ENCODE measurements at regions not wholly inside any gene's neighbourhood (a gene's known extent, or its start where the extent isn't known, plus 50 kb on each side); places are given as distances from the start of the nearest gene placed in this dataset.

DNA sequence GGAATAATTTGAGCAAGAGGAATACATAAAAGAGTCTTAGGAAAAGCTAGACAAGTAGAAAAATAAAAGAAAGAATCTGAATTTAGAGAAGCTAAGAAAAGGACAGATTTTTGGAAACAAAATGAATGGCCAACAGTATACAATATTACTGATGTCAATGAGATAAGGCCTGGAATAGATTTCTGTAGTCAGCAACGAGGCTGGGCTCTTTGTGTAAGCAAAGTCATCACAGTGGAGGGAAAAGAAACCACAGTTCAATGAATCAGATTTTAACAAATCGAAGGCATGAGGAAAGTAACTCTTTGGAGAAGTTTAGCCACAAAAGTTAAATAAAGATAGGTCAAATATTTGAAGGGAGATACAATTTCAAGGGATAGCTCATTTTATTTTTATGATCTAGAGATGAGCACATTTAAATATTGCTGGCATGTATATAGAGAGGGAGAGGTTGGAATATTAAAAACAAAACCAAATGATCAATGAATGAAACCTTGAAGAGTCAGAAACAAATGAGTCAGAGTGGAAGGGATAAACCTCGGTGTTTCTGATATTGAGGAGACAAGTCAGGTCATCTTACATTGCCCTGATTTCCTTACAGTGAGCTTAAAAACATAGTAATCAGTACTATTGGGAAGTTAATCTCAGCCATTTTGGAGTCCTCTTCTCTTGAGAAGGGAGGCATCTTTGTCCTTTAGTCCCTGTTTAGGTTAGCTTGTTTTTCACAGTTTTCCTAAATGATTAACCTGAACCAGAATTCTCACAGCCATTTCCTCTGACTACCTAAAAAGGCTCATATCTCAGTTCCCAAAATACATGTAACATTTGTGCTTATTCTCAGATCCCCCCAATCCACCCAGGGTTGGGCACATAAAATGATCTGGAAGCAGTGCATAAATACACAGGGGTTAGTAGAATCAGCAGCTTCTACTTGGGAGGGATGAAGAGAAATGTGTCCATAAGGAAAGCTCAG is 620.0 kb upstream of the B3GALT2 start:
- DNase-seq = no peak

- no peak for DNase-seq
These were observed 613.7 kb upstream of the B3GALT2 start for GRCh38 chr1:193799948-193800690.

- DNase-seq = no peak
These were observed 613.0 kb upstream of the B3GALT2 start for GRCh38 chr1:193799371-193799770.

DNA sequence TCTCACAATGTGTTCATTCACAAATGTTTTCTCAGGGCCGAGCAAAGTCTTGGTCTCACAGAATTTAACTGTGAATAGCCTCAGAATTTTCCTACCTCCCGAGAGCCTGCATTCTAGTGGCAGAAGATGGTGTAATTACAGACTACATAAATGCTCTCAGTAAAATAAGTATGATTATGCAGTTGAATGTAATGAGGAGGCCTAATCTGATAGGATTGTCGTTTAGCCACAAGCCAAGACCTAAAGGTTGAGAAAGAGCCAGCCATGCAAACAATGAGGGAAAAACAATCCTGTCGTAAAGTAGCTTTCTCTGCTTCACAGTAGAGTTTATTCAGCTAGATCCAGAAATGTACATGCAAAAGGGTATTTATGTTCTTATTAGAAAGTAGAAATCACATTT is 607.8 kb upstream of the B3GALT2 start:
- DNase-seq = no peak

DNA sequence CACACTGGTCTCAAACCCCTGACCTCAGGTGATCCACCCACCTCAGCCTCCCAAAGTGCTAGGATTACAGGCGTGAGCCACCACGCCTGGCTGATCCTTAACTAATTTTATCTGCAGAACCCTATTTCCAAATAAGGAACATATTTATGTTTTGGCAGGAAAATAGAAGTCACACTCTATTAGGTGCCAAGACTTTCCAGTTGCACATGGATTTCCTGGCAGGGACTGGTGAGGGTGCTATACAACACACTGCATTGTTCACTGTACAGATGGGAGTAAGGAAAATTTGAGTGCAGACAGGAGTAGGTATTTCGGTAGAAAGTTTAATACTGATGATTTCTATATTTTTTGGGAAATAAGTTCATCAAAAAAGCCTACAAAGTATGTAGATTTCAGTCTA is 605.3 kb upstream of the B3GALT2 start:
- DNase-seq = no peak

DNA sequence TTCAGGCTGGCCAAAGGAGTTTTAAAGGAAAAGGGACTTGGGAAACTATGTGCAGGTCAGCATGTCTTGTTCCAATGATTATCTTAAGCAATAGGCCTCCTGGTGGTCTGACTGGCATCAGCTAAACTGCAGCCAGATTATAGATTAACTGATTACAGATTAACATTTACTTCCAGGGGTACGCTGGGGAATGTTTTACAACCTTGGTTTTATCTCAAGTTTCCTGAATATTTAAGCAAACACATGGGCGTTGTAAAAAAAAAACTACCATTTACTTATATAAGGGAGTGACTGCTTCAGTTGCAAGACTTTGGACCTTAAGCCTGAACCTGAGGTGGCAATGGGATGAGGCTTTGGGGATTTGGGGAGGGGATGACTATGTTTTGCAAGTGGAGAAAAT is 600.6 kb upstream of the B3GALT2 start:
- no peak for DNase-seq

- no peak for DNase-seq
These were observed 599.5 kb upstream of the B3GALT2 start for GRCh38 chr1:193785850-193786420.

DNA sequence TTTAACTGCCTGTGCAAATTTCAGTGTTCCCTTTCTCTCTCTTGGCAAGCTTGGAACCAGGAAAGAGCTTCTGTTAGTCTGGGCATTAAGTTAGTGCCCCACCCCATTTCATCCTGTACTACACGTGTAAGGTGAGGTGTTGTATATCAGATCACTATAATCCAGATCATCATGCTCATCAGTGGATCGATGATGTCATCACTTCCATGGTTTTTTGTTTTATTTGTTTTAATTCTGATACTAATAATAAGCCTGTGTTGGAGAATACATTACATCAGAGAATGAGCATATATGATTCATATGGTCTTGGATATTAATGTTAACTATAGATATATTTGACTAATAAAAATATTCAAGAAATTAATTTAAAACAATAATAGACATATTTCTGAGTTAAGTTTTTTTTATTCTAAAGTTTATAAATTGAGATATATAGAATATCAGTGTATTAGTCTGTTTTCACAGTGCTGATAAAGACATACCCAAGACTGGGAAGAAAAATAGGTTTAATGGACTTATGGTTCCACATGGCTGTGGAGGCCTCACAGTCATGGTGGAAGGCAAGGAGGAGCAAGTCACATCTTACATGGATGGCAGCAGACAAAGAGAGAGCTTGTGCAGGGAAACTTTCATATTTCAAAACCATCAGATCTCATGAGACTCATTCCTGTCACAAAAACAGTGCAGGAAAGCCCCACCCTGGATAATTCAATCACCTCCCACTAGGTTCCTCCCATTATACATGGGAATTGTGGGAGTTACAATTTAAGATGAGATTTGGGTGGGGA is 588.3 kb upstream of the B3GALT2 start:
- DNase-seq = no peak

GRCh38 chr1:193771596-193771995 is 585.2 kb upstream of the B3GALT2 start:
- DNase-seq = no peak

GRCh38 chr1:193769651-193770050 is 583.2 kb upstream of the B3GALT2 start:
- no peak for DNase-seq

- DNase-seq = no peak
These were observed 581.5 kb upstream of the B3GALT2 start for GRCh38 chr1:193767886-193768285.

GRCh38 chr1:193766329-193766728 is 579.9 kb upstream of the B3GALT2 start:
- no peak for DNase-seq

GRCh38 chr1:193763266-193763665 is 576.9 kb upstream of the B3GALT2 start:
- DNase-seq = no peak

- DNase-seq = no peak
These were observed 575.8 kb upstream of the B3GALT2 start for GRCh38 chr1:193762236-193762635.

DNA sequence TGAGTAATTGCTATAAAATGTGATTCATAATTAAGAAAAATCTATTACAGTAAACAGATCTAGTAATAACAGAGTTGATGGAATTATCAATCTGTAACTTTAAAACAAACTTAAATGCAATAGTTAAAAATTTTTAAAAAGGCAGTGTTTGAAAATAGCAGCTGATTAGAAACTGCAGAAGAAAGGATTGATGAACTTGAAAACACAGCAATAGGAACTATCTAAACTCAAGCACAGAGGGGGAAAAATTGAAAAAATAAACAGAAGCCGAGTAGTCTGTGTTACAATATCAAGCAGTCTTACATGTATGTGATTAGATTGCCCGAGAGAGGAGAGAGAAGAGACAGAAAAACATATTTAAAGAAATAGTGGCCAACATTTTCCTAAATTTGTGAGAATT is 569.0 kb upstream of the B3GALT2 start:
- DNase-seq = no peak

DNA sequence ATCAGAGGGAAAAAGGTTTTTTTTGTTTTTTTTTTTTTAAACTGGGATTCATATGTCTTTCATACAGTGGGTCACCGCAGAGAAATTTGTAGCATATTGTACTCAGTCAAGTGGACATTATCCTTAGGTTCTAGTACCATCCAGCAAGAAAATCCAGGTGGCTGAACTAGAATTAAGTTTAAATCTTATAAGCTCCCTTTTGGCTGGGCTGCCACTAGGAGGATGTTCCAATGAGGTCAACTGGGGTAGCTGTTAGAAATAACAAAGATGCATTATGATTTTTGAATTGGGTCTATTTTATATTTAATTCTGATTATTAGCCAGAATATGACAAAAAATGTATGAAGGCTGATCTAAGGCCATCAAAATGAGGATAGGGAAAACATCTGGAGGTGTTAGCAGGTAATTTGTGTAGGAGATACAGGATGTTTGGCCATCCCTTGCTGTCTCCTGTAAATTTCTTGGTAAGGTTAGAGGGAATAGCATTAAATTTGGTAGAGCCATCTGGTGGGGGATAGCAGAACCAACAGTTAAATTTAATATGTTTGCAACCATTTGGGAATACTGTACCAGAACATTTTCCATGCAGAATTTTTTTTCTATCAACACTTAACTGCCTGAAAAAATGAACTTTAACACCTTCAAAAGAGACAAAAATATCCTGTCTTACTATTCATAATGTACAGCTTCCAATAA is 568.5 kb upstream of the B3GALT2 start:
- DNase-seq = no peak

DNA sequence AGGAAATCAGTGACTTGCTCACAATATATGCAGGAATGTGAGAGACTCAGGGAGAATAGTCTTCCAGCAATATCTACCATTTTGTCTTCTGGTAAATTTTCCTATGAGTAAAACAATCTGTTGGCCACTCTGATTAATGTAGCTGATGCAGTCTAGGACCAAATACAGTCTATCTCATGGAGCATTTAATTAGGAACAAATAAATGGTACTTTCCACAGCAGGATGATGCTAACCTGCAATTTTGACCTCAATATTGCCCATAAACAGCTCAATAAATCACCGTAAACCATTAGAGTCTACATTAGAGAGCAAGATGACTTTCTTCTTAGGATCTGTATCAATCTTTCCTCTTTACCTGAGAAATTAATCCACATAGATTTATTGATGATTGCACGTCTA is 567.7 kb upstream of the B3GALT2 start:
- DNase-seq = no peak

- DNase-seq = no peak
These were observed 566.8 kb upstream of the B3GALT2 start for GRCh38 chr1:193753038-193753756.

DNA sequence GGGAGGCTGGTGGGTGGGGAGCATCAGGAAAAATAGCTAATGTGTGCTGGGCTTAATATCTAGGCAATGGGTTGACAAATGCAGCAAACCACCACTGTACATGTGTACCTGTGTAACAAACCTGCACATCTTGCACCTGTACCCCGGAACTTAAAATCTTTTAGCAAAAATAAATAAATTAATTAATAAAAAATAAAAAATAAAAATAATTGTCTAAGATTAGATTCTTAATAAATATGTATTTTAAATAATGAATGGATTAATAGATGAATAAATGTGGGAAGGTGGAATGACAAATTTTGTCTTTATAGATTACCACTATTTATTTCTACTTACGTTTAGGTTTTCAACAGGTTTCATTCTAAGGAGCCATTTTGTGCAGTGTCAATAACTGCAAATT is 563.5 kb upstream of the B3GALT2 start:
- DNase-seq = no peak

DNA sequence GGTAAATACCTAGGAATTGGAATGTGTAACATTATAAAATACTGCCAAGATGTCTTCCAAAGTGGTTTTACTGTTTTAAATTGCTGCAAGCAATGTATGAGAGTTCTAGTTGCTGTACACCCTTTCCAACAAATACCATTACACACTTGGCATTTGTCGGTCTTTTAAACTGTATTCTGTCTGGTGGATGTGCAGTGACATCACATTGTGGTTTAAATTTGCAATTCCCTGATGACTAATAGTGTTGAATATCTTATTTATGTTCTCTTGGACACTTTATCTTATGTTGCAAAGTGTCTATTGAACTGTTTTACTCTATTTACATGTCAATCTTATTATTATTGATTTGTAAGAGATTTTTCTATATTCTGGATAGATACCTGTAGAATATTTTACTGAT is 561.2 kb upstream of the B3GALT2 start:
- DNase-seq = no peak

DNA sequence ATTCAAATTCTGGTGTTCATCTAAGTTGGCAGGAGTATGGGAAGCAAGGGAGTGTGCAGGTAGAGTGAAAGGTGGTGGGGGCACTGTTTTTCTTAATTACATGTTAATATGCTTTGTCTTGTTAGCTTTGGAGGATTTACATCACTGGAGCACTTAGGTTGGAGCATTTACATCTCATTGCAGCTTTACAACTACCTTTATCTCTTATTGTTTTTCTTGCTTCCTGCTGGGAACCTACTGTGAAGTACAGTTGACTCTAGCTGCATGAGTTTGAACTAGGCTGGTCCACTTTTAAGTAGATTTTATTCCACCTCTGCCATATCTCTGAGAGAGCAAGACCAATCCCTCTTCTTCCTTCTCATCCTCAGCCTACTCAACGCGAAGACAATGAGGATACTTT is 554.8 kb upstream of the B3GALT2 start:
- no peak for DNase-seq

- DNase-seq = no peak
These were observed 554.3 kb upstream of the B3GALT2 start for GRCh38 chr1:193740762-193741161.
